ENCODE measurements at regions not wholly inside any gene's neighbourhood (a gene's known extent, or its start where the extent isn't known, plus 50 kb on each side); places are given as distances from the start of the nearest gene placed in this dataset.

- no peak for DNase-seq (ENCODE audit: low spot score)
Observed at GRCh38 chr6:92826633-92827032, 592.7 kb downstream of the EPHA7 start.

DNA sequence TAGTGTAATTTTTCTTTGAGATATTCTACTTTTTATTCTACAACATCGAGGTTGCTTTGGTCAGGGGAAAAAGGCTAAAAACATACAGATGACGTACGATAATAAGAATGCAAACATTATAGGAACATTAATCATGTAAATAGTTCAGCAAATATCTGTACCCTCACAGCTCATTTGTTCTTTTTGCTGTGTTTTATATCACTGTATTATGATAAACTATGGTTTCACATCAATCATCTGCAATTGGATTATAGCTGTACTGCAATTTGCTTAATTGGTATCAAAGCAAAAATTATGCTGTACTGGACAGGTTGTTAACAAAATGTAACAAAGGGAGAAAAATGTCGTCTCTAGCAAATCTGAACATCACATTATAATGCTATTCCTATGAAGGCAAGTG, 597.1 kb downstream of the EPHA7 start:
- no peak for DNase-seq (ENCODE audit: low spot score)

DNA sequence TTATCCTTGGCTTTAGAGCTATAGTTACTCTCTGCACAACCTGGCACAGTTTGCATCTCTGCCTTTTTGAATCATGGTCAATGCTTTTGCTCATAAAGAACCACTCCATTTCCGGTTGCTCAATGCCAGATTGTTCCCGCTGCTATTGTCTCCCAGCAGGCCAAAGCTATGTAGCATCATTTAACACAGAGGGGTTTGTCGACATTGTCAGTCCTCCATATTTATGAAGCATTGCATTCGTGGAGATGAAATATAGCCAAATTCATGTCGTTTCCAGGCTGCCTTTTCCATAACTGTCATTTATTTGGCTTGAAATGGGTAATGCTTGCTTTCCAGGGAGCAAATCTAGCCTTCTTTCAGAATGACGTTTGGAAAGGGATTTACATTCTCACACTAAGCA, 598.8 kb downstream of the EPHA7 start:
- no peak for DNase-seq (ENCODE audit: low spot score)

DNA sequence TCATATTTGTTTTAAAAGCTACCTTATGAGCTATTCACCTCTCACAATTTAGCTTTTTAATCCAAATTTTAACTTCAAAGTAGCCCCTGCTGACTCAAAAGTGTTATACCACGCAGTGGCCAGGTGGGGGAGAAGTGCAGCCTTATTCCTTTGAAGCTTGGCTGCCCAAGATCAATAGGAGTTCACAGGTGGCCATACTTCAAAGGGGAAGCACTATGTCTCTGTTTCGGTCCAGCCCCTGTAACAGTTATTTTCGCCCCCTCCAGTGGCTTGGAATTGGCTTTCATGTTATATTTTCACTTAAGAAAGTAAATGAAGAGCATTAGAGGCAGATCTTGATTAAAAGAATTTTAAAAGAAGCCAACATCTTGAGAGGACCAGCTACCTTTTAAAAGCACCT, 608.4 kb downstream of the EPHA7 start:
- no peak for DNase-seq (ENCODE audit: low spot score)

DNA sequence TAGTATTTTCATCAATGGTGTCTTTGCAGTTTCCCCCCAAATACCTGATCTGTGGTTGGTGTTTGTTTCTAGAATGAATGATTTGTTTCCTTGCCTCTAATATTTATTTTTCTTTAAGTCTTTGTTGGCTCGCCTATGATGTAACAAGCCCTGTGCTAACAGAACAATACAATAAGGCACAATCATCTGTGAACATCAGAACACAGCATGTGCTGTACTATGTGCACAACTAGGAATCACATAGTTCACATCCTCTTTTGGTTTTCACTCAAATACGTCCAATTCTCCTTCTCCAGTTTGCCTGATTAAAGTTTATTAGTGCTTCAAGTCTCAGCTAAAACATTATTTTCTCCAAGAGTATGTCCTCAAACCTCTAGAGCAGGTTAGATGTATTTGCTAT, 613.1 kb downstream of the EPHA7 start:
- no peak for DNase-seq (ENCODE audit: low spot score)

GRCh38 chr6:92791403-92791802, 628.0 kb downstream of the EPHA7 start:
- DNase-seq (ENCODE audit: low spot score), result no peak

GRCh38 chr6:92790381-92790780, 629.0 kb downstream of the EPHA7 start:
- no peak for DNase-seq (ENCODE audit: low spot score)

DNA sequence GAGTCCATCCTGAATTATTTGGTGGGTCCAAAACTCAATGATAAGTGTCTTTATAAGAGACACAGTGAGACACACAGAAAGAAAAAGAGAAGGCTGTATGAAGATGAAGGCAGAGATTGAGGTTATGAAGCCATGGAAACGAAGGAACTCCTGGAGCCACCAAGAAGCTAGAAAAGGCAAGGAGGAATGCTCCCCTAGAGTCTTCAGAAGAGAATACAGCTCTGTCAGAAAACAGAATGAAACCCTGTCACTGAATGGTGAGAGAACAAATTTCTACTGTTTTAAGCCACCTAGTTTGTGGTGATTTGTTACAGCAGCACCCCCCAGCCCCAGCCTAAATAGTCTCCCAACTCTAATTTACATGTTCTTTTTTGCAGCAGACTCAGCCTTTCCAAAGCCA, 635.1 kb downstream of the EPHA7 start:
- DNase-seq (ENCODE audit: low spot score), result no peak

DNA sequence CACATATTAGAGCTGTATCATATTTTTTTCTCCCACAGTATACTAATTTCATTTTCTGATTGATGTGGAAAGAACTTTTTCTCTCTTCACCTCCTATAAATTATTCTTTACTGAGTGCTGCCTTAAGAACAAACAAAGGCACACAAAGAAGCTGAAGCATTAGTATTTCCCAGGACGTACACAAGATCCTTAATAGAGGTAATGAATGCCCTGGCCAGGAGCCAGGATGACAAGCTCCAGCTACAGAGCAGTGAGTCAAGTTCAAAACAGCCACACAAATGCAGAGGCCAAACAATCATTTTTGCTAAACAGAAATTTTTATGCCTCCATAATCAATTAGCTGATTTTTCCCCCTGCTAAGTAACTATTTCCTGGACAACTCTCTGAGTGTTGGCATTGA, 639.6 kb downstream of the EPHA7 start:
- DNase-seq (ENCODE audit: low spot score), result no peak

GRCh38 chr6:92777146-92777740, 642.1 kb downstream of the EPHA7 start:
- DNase-seq (ENCODE audit: low spot score), result no peak

DNA sequence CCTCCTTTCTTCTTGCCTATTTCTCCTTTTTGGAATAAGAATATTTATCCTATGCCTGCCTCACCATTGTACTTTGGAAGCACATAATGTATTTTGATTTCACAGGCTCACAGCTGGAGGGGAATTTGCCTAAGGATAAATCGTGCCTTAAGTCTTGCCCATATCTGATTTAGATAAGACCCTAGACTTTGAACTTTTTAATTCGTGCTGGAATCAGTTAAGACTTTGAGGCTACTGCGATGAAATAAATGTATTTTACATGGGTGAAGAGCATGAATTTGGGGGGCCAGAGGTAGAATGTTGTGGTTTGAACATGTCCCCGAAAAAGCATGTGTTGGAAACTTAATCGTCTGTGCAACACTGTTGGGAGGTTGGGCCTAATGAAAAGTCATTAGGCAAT, 648.8 kb downstream of the EPHA7 start:
- no peak for DNase-seq (ENCODE audit: low spot score)

DNA sequence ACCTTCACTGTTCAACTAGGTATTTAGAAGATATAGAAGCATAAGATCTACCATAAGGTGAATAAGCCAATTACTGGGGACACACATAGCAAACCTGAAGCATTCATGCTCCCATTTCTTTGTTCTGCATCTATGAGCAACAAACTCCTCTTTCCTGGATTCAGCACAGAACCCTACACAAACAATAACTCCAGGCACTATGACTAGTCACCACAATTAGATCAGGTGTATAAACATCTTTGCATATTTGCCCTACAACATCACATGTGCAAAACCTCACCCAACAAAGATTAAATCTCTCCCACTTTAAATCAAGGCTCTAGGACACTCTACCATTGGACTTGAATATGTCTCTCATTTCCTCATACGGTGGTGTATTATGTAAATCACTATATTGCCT, 652.3 kb downstream of the EPHA7 start:
- no peak for DNase-seq (ENCODE audit: low spot score)

DNA sequence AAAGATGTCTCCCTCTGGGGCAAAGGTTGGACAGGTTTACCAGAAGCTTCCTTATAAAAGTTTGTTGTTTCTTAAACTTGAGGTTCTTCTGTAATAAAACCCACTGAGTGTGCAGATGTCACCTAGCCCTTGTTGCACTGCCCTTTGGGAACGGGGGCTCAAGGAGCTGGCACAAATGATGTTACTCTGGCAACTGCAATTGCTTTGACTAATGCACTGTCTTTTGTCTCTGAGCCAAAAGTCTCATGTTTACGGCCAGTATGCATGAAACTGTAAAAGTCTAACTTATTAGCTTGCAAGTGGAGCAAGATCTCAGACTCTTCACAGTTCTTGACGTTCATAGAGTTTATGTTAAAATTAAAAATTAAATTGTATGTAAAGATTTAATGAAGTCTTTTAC, 655.7 kb downstream of the EPHA7 start:
- no peak for DNase-seq (ENCODE audit: low spot score)

DNA sequence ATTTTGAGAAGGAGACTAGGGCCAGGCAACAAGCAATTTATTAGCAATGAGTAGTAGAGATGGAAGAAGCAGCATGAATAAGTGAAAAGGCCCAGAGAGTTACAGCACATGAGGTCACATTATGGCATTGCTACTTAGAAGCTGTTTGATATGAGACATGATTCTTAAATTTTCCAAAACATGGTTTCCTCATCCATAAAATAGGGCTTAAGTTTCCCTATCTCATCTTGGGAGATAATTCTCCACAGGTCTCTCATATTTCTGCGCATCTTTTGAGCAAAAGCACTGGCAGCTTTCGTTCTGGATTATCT, 656.1 kb downstream of the EPHA7 start:
- DNase-seq (ENCODE audit: low spot score), result no peak

- DNase-seq (ENCODE audit: low spot score), result no peak
Observed at GRCh38 chr6:92762443-92763273, 656.7 kb downstream of the EPHA7 start.

DNA sequence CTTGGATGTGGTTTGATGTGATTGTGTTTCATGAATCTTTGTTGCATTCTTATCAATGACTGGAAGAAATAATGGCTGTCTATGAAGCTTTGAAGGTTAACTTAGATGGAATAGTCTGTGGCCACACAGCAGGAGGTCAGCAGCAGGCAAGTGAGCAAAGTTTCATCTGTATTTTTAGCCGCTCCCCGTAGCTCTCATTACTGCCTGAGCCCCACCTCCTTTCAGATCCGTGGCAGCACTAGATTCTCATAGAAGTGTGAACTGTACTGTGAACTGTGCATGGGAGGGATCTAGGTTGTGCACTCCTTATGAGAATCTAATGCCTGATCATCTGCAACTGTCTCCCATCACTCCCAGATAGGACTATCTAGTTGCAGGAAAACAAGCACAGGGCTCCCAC, 660.2 kb downstream of the EPHA7 start:
- DNase-seq (ENCODE audit: low spot score), result no peak

GRCh38 chr6:92757925-92758324, 661.4 kb downstream of the EPHA7 start:
- no peak for DNase-seq (ENCODE audit: low spot score)

DNA sequence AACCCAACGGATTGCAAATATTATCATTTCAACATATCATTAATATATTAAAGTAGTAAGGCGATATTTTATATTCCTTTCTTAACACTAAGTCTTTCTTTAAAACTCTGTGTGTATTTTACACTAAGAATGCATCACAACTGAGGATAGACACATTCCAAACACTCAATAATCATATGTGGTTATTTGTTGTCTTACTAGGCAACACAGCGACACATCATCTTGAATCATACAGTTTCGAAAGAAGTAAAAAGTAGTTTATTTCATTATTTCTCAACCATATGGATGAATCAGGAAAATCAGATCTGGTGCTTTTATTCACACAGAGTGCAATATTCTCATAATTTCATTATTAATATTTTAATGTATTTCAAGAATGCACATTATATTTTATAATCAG, 662.4 kb downstream of the EPHA7 start:
- DNase-seq (ENCODE audit: low spot score), result no peak

DNA sequence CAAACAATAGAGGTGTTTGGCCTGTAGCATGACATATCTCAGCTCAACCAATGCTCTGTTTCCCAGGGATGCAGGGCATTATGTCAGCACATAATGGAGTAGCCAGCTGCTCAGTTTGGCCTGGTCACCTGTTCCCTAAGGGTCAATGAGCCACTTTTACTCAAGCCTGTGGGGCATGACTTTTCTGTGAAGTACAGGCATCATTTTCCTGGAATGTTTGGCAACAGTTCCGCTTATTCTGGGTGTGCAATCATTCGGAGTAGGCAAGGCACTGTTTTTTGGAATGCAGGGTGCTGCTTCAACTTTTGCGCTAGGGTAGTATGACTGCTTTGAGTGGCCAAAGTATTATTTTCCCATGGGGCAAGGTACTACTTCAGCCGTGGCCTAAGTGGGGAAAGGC, 665.4 kb downstream of the EPHA7 start:
- DNase-seq (ENCODE audit: low spot score), result no peak

GRCh38 chr6:92752114-92752513, 667.2 kb downstream of the EPHA7 start:
- DNase-seq (ENCODE audit: low spot score), result no peak

DNA sequence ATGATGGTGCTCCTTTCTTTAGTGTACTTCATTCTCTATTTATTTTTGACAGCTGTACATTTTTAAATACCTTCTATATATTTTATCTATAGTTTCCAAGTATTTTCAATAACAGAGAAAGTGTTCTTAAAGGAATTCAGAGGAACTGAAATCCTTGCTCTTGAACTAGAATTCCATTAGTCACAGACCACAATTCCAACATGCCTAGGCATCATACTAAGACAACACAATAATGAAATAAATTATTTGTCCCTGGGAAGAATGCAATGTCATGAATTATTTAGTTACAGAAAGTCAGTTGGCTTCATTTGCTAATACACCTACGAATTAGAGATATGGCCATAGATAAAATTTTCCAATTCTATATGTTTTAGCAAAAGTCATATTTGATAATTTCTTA, 671.2 kb downstream of the EPHA7 start:
- DNase-seq (ENCODE audit: low spot score), result no peak

GRCh38 chr6:92737983-92738382, 681.4 kb downstream of the EPHA7 start:
- no peak for DNase-seq (ENCODE audit: low spot score)

DNA sequence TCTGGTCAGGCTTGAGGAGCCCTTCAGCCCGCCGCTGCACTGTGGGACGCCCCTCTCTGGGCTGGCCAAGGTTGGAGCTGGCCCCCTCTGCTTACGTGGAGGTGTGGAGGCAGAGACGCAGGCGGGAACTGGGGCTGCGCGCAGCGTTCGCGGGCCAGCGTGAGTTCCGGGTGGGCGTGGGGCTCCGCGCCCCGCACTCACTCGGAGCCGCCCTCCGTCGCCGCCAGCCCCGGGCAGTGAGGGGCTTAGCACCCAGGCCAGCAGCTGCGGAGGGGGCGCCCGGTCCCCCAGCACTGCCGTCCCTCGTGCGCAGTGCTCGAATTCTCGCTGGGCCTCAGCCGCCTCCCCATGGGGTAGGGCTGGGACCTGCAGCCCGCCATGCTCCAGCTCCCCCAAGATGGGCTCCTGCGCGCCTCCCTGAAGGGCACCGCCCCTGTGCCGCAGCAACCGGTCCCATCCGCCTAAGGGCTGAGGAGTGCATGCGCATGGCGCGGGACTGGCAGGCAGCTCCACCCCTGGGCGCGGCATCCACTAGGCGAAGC, 695.9 kb downstream of the EPHA7 start:
- DNase-seq (ENCODE audit: low spot score), result no peak

GRCh38 chr6:92719773-92720172, 699.6 kb downstream of the EPHA7 start:
- no peak for DNase-seq (ENCODE audit: low spot score)
